ENCODE measurements at regions not wholly inside any gene's neighbourhood (a gene's known extent, or its start where the extent isn't known, plus 50 kb on each side); places are given as distances from the start of the nearest gene placed in this dataset.

- Mint-ChIP-seq H3K27ac (ENCODE audit: unreplicated experiment) (no peak overlapping the region), H3K9me3 (ENCODE audit: unreplicated experiment) (no peaks in the 10 kb centered on the region)
These were observed 555.3 kb upstream of the C16orf82 start for GRCh38 chr16:26511463-26511862.

GRCh38 chr16:26521626-26522025 is 545.1 kb upstream of the C16orf82 start:
- no peak for TF ChIP-seq CTCF (IDR thresholded peaks at IDR 0.05; ENCODE audit: unreplicated experiment)
- no peak for DNase-seq (ENCODE audit: low spot score)
- H3K9me3 Mint-ChIP-seq (ENCODE audit: unreplicated experiment) = no peaks in the 10 kb centered on the region
- H3K27ac Mint-ChIP-seq (ENCODE audit: unreplicated experiment) = no peak overlapping the region
- H3K36me3 Mint-ChIP-seq (ENCODE audit: low read depth, unreplicated experiment) = no peaks in the 10 kb centered on the region
- no peaks in the 10 kb centered on the region for H3K4me1 Mint-ChIP-seq (ENCODE audit: unreplicated experiment)
- no peak overlapping the region for H3K4me3 Mint-ChIP-seq (ENCODE audit: unreplicated experiment)
- peaks cover 2% of the 10 kb centered on the region for H3K27me3 Mint-ChIP-seq (ENCODE audit: unreplicated experiment)

More at GRCh38 chr16:26511463-26511862, 555.3 kb upstream of the C16orf82 start:
- H3K36me3 Mint-ChIP-seq (ENCODE audit: low read depth, unreplicated experiment) = no peaks in the 10 kb centered on the region
- H3K4me3 Mint-ChIP-seq (ENCODE audit: unreplicated experiment) = no peak overlapping the region
- peaks cover 9% of the 10 kb centered on the region for H3K27me3 Mint-ChIP-seq (ENCODE audit: unreplicated experiment)
- DNase-seq (ENCODE audit: low spot score) = no peak
- no peak for TF ChIP-seq CTCF (IDR thresholded peaks at IDR 0.05; ENCODE audit: unreplicated experiment)
- no peaks in the 10 kb centered on the region for H3K4me1 Mint-ChIP-seq (ENCODE audit: unreplicated experiment)

GRCh38 chr16:26524281-26524680 is 542.4 kb upstream of the C16orf82 start:
- no peaks in the 10 kb centered on the region for H3K4me1 Mint-ChIP-seq (ENCODE audit: unreplicated experiment)
- no peak overlapping the region for H3K4me3 Mint-ChIP-seq (ENCODE audit: unreplicated experiment)
- H3K9me3 Mint-ChIP-seq (ENCODE audit: unreplicated experiment) = no peaks in the 10 kb centered on the region
- no peak overlapping the region for H3K27ac Mint-ChIP-seq (ENCODE audit: unreplicated experiment)
- H3K27me3 Mint-ChIP-seq (ENCODE audit: unreplicated experiment) = peaks cover 2% of the 10 kb centered on the region
- no peak for TF ChIP-seq CTCF (IDR thresholded peaks at IDR 0.05; ENCODE audit: unreplicated experiment)
- no peaks in the 10 kb centered on the region for H3K36me3 Mint-ChIP-seq (ENCODE audit: low read depth, unreplicated experiment)
- no peak for DNase-seq (ENCODE audit: low spot score)

GRCh38 chr16:26524846-26525245 is 541.9 kb upstream of the C16orf82 start:
- Mint-ChIP-seq H3K4me3 (ENCODE audit: unreplicated experiment) (no peak overlapping the region), H3K27me3 (ENCODE audit: unreplicated experiment) (peaks cover 2% of the 10 kb centered on the region), H3K36me3 (ENCODE audit: low read depth, unreplicated experiment) (no peaks in the 10 kb centered on the region), H3K9me3 (ENCODE audit: unreplicated experiment) (no peaks in the 10 kb centered on the region), H3K27ac (ENCODE audit: unreplicated experiment) (no peak overlapping the region), H3K4me1 (ENCODE audit: unreplicated experiment) (no peaks in the 10 kb centered on the region)
- no peak for DNase-seq (ENCODE audit: low spot score)
- no peak for TF ChIP-seq CTCF (IDR thresholded peaks at IDR 0.05; ENCODE audit: unreplicated experiment)

- Mint-ChIP-seq H3K4me1 (ENCODE audit: unreplicated experiment) (no peaks in the 10 kb centered on the region), H3K9me3 (ENCODE audit: unreplicated experiment) (no peaks in the 10 kb centered on the region), H3K27ac (ENCODE audit: unreplicated experiment) (no peak overlapping the region), H3K36me3 (ENCODE audit: low read depth, unreplicated experiment) (no peaks in the 10 kb centered on the region), H3K27me3 (ENCODE audit: unreplicated experiment) (no peaks in the 10 kb centered on the region), H3K4me3 (ENCODE audit: unreplicated experiment) (no peak overlapping the region)
- TF ChIP-seq CTCF (IDR thresholded peaks at IDR 0.05; ENCODE audit: unreplicated experiment) = no peak
- DNase-seq (ENCODE audit: low spot score) = no peak
These were observed 540.9 kb upstream of the C16orf82 start for GRCh38 chr16:26525856-26526255.

Data from endothelial cell (in vitro differentiated cells).